Astrocyte (in vitro differentiated cells and primary cell): ENCODE measurements at regions not wholly inside any gene's neighbourhood (a gene's known extent, or its start where the extent isn't known, plus 50 kb on each side); places are given as distances from the start of the nearest gene placed in this dataset.

Experiments used
- DNase-seq: peaks from one replicate; pipeline ENCODE4 v3.0.0-alpha.2; 2010; ENCODE audit warnings: low read depth
- FAIRE-seq: peaks from 2 replicates; lab custom pipeline; 2011; peaks lifted over from hg19 to GRCh38; lab: Jason Lieb, UNC
- H2AFZ ChIP-seq: 2 replicates; pipeline ENCODE4 v1.6.0; 2012; ENCODE audit warnings: low read depth, low read length, inconsistent platforms
- H3K27ac ChIP-seq: 2 replicates; pipeline ENCODE4 v1.5.1; 2011; ENCODE audit warnings: low read depth, low read length, inconsistent platforms
- H3K27me3 ChIP-seq: 2 replicates; pipeline ENCODE4 v1.6.0; 2011; ENCODE audit warnings: low read length, inconsistent platforms; ENCODE audit not compliant: insufficient read depth
- H3K36me3 ChIP-seq: 2 replicates; pipeline ENCODE4 v1.5.1; 2011; ENCODE audit warnings: low read length, inconsistent platforms; ENCODE audit not compliant: insufficient read depth
- H3K4me1 ChIP-seq: 2 replicates; pipeline ENCODE4 v1.5.1; 2011; ENCODE audit warnings: low read length, inconsistent platforms; ENCODE audit not compliant: insufficient read depth
- H3K4me2 ChIP-seq: 2 replicates; pipeline ENCODE4 v1.6.0; 2012; ENCODE audit warnings: low read length, inconsistent platforms
- H3K4me3 ChIP-seq: 2 replicates; pipeline ENCODE4 v1.5.1; 2011; ENCODE audit warnings: low read depth, mild to moderate bottlenecking, low read length, inconsistent platforms; ENCODE audit not compliant: insufficient read depth
- H3K79me2 ChIP-seq: 2 replicates; pipeline ENCODE4 v1.6.0; 2012; ENCODE audit warnings: mild to moderate bottlenecking, low read length, inconsistent platforms; ENCODE audit not compliant: insufficient read depth
- H3K9ac ChIP-seq: 2 replicates; pipeline ENCODE4 v1.6.0; 2012; ENCODE audit warnings: mild to moderate bottlenecking, low read length, inconsistent platforms
- H3K9me3 ChIP-seq: 2 replicates; pipeline ENCODE4 v1.5.1; 2012; ENCODE audit warnings: low read depth, mild to moderate bottlenecking, low read length, inconsistent platforms; ENCODE audit not compliant: insufficient read depth
- H4K20me1 ChIP-seq: 2 replicates; pipeline ENCODE4 v1.6.0; 2012; ENCODE audit warnings: low read length, inconsistent platforms; ENCODE audit not compliant: insufficient read depth
- H3K27ac Mint-ChIP-seq: one replicate; pipeline ENCODE4 v1.8.0; 2021; ENCODE audit warnings: mild to moderate bottlenecking, mixed read lengths; ENCODE audit not compliant: unreplicated experiment
- H3K27me3 Mint-ChIP-seq: one replicate; pipeline ENCODE4 v1.8.0; 2021; ENCODE audit warnings: low read depth, mixed read lengths; ENCODE audit not compliant: unreplicated experiment
- H3K36me3 Mint-ChIP-seq: one replicate; pipeline ENCODE4 v1.8.0; 2021; ENCODE audit warnings: low read depth, mixed read lengths; ENCODE audit not compliant: unreplicated experiment
- H3K4me1 Mint-ChIP-seq: one replicate; pipeline ENCODE4 v1.8.0; 2021; ENCODE audit warnings: low read depth, mixed read lengths; ENCODE audit not compliant: unreplicated experiment
- H3K4me3 Mint-ChIP-seq: one replicate; pipeline ENCODE4 v1.8.0; 2021; ENCODE audit warnings: mild to moderate bottlenecking, moderate library complexity, mixed read lengths; ENCODE audit not compliant: unreplicated experiment
- H3K9me3 Mint-ChIP-seq: one replicate; pipeline ENCODE4 v1.8.0; 2021; ENCODE audit warnings: mild to moderate bottlenecking, mixed read lengths; ENCODE audit not compliant: unreplicated experiment
- EZH2 ChIP-seq: IDR thresholded peaks from 2 replicates; pipeline ENCODE4 v1.6.1; 2012; ENCODE audit warnings: mild to moderate bottlenecking, low read length, inconsistent platforms; ENCODE audit not compliant: insufficient read depth
- TF ChIP-seq, protein P1 (sequence below): IDR thresholded peaks from 2 replicates; pipeline ENCODE4 v1.5.1; 2011; ENCODE audit warnings: low read depth, mild to moderate bottlenecking, inconsistent platforms, low read length, moderate library complexity; ENCODE audit not compliant: insufficient read depth

DNA sequence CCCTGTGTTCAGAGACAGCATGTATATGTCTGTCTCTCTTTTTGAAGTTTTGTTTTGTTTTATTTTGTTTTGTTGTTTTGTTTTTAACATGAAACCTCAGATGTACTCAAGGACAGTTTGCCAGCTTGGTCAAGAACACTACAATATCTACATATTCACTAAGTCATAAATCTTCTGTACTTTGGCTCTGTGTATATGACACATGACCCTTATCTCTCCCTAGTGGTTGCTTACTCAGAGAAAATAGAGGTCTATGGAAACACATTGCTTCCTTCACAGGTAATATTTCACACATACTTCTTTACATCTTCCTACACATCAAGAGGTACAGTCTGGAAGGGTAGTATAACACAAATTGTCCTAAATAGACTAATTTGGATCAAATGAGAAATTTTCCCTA lies 312.6 kb upstream of the VRK2 start:
- no peaks in the 10 kb centered on the region for H3K9me3 Mint-ChIP-seq
- no peaks in the 10 kb centered on the region for H3K4me1 Mint-ChIP-seq
- H3K27ac Mint-ChIP-seq = no peak overlapping the region

DNA sequence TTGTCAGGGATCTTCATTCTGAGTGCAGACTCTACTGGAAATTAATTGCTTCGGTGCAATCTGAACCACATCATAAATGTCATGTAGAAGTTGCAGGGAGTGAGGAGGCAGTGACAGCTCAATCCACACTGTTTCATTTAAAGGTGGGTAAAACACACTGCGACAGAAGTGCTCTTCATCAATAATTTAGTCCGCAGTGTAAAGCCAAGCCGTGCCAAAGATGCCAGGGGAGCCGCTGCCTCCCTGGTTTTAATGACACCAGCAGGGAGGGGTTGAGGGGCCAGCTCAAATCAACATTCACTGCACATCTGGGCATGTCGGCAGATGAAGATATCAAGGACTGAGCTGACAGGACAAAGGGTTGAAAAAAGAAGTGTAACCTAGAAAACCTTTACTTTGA lies 305.7 kb upstream of the VRK2 start:
- Histone ChIP-seq H3K4me2 (no peak overlapping the region), H3K27ac (no peak overlapping the region), H4K20me1 (no peaks in the 10 kb centered on the region), H3K36me3 (no peaks in the 10 kb centered on the region), H3K4me3 (no peak overlapping the region), H3K27me3 (no peaks in the 10 kb centered on the region), H3K9me3 (no peaks in the 10 kb centered on the region), H2AFZ (peak overlapping the region; percentile 4), H3K79me2 (no peaks in the 10 kb centered on the region), H3K4me1 (no peaks in the 10 kb centered on the region), H3K9ac (no peak overlapping the region)
- H3K4me3 Mint-ChIP-seq = no peak overlapping the region
- no peaks in the 10 kb centered on the region for H3K4me1 Mint-ChIP-seq
- no peaks in the 10 kb centered on the region for H3K9me3 Mint-ChIP-seq
- H3K27me3 Mint-ChIP-seq = no peaks in the 10 kb centered on the region
- FAIRE-seq = no peak
- H3K36me3 Mint-ChIP-seq = no peaks in the 10 kb centered on the region
- no peak overlapping the region for H3K27ac Mint-ChIP-seq
- DNase-seq = no peak
- TF ChIP-seq, protein P1, sequence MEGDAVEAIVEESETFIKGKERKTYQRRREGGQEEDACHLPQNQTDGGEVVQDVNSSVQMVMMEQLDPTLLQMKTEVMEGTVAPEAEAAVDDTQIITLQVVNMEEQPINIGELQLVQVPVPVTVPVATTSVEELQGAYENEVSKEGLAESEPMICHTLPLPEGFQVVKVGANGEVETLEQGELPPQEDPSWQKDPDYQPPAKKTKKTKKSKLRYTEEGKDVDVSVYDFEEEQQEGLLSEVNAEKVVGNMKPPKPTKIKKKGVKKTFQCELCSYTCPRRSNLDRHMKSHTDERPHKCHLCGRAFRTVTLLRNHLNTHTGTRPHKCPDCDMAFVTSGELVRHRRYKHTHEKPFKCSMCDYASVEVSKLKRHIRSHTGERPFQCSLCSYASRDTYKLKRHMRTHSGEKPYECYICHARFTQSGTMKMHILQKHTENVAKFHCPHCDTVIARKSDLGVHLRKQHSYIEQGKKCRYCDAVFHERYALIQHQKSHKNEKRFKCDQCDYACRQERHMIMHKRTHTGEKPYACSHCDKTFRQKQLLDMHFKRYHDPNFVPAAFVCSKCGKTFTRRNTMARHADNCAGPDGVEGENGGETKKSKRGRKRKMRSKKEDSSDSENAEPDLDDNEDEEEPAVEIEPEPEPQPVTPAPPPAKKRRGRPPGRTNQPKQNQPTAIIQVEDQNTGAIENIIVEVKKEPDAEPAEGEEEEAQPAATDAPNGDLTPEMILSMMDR = no peak
- TF ChIP-seq EZH2 = no peak

More for the DNA sequence above, 312.6 kb upstream of the VRK2 start:
- no peak for DNase-seq
- H3K4me3 Mint-ChIP-seq = no peak overlapping the region
- Histone ChIP-seq H3K79me2 (no peaks in the 10 kb centered on the region), H3K36me3 (no peaks in the 10 kb centered on the region), H3K27ac (no peak overlapping the region), H3K9me3 (no peaks in the 10 kb centered on the region), H3K27me3 (no peaks in the 10 kb centered on the region), H3K4me1 (no peaks in the 10 kb centered on the region), H3K4me2 (no peak overlapping the region), H3K4me3 (no peak overlapping the region), H3K9ac (no peak overlapping the region), H2AFZ (no peak overlapping the region), H4K20me1 (no peaks in the 10 kb centered on the region)
- H3K36me3 Mint-ChIP-seq = no peaks in the 10 kb centered on the region
- FAIRE-seq = no peak
- no peak for TF ChIP-seq EZH2
- TF ChIP-seq, protein P1 = no peak
- H3K27me3 Mint-ChIP-seq = no peaks in the 10 kb centered on the region

DNA sequence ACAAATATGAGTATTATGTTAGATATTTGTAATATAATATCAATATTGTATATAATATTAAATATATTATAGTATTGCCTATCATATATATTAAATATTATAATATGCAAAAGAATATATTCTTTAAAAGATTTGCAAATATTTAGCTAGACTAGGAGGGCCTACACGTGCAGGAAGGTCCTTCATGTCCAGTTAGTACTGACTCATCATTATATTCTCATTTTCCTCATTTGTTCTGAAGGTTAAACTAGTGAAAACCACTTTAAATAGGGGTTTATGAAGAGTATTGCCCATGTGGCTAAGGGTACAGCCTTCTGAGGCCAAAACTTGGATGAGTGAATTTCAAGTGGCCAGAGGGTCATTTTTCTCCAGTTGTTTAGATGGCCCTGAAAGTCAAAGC lies 293.0 kb upstream of the VRK2 start:
- H3K9me3 ChIP-seq = no peaks in the 10 kb centered on the region
- H3K36me3 ChIP-seq = no peaks in the 10 kb centered on the region
- no peaks in the 10 kb centered on the region for H3K4me1 ChIP-seq
- FAIRE-seq (no peak), DNase-seq (no peak)
- Mint-ChIP-seq H3K4me1 (no peaks in the 10 kb centered on the region), H3K36me3 (no peaks in the 10 kb centered on the region), H3K27ac (no peak overlapping the region), H3K4me3 (no peak overlapping the region), H3K9me3 (no peaks in the 10 kb centered on the region), H3K27me3 (no peaks in the 10 kb centered on the region)
- no peaks in the 10 kb centered on the region for H3K79me2 ChIP-seq
- no peak overlapping the region for H3K4me2 ChIP-seq
- no peak overlapping the region for H2AFZ ChIP-seq
- no peak overlapping the region for H3K4me3 ChIP-seq
- TF ChIP-seq, protein P1 = no peak
- TF ChIP-seq EZH2 = no peak
- H3K9ac ChIP-seq = no peak overlapping the region
- no peak overlapping the region for H3K27ac ChIP-seq
- no peaks in the 10 kb centered on the region for H3K27me3 ChIP-seq
- H4K20me1 ChIP-seq = no peaks in the 10 kb centered on the region
